ENCODE measurements at regions not wholly inside any gene's neighbourhood (a gene's known extent, or its start where the extent isn't known, plus 50 kb on each side); places are given as distances from the start of the nearest gene placed in this dataset.

- no peak for TF ChIP-seq CTCF (conservative IDR thresholded peaks at IDR 0.05)
- no peak overlapping the region for H3K27ac ChIP-seq
Observed at GRCh38 chr6:164551706-164552105, 757.7 kb downstream of the C6orf118 start.

- H3K27ac ChIP-seq, result no peak overlapping the region
- TF ChIP-seq CTCF (conservative IDR thresholded peaks at IDR 0.05), result no peak
Observed at GRCh38 chr6:164547076-164547475, 762.3 kb downstream of the C6orf118 start.

- no peak for TF ChIP-seq CTCF (conservative IDR thresholded peaks at IDR 0.05)
- no peak overlapping the region for H3K27ac ChIP-seq
Observed at GRCh38 chr6:164546263-164546662, 763.1 kb downstream of the C6orf118 start.

- no peak overlapping the region for H3K27ac ChIP-seq
- TF ChIP-seq CTCF (conservative IDR thresholded peaks at IDR 0.05), result no peak
Observed at GRCh38 chr6:164534070-164534766, 775.2 kb downstream of the C6orf118 start.

GRCh38 chr6:164533045-164533362, 776.4 kb downstream of the C6orf118 start:
- H3K27ac ChIP-seq, result no peak overlapping the region
- no peak for TF ChIP-seq CTCF (conservative IDR thresholded peaks at IDR 0.05)

- TF ChIP-seq CTCF (conservative IDR thresholded peaks at IDR 0.05), result no peak
Observed at GRCh38 chr6:164532198-164533044, 777.0 kb downstream of the C6orf118 start.

GRCh38 chr6:164531736-164532135, 777.7 kb downstream of the C6orf118 start:
- no peak for TF ChIP-seq CTCF (conservative IDR thresholded peaks at IDR 0.05)
- H3K27ac ChIP-seq, result no peak overlapping the region

More at GRCh38 chr6:164532198-164533044, 777.0 kb downstream of the C6orf118 start:
- H3K27ac ChIP-seq, result no peak overlapping the region
